ENCODE measurements at regions not wholly inside any gene's neighbourhood (a gene's known extent, or its start where the extent isn't known, plus 50 kb on each side); places are given as distances from the start of the nearest gene placed in this dataset.
"Not testable (repeated sequence)": the region's sequence is repeated elsewhere in the genome, so short reads cannot be mapped to it uniquely, and the experiment has no call there.

DNA sequence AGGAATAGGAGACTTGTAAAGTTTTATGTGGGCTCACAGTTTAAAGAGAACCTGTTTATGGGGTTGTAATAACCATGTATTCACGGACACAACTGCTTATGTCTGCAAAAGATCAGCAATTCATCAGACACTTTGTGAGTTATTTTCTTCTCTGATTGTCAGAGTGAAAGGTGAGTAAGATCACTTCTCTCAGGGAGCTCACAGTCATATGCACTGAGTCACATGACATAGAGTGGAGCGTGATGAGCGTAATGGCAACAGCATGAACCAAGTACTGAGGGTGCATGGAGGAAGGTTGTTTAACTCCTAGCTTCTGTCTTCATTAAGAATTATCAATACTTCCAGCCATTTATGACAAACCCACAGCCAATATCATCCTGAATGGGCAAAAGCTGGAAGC is 128.8 kb downstream of the OR4M2 start:
- TF ChIP-seq, protein P1, sequence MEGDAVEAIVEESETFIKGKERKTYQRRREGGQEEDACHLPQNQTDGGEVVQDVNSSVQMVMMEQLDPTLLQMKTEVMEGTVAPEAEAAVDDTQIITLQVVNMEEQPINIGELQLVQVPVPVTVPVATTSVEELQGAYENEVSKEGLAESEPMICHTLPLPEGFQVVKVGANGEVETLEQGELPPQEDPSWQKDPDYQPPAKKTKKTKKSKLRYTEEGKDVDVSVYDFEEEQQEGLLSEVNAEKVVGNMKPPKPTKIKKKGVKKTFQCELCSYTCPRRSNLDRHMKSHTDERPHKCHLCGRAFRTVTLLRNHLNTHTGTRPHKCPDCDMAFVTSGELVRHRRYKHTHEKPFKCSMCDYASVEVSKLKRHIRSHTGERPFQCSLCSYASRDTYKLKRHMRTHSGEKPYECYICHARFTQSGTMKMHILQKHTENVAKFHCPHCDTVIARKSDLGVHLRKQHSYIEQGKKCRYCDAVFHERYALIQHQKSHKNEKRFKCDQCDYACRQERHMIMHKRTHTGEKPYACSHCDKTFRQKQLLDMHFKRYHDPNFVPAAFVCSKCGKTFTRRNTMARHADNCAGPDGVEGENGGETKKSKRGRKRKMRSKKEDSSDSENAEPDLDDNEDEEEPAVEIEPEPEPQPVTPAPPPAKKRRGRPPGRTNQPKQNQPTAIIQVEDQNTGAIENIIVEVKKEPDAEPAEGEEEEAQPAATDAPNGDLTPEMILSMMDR (IDR thresholded peaks at IDR 0.05) = not testable (repeated sequence)
- TF ChIP-seq POLR2A (IDR thresholded peaks at IDR 0.05) = not testable (repeated sequence)

Measured in ovary (tissue), 3 donors.